Spleen (tissue), 11 donors: ENCODE measurements at regions not wholly inside any gene's neighbourhood (a gene's known extent, or its start where the extent isn't known, plus 50 kb on each side); places are given as distances from the start of the nearest gene placed in this dataset.

ENCODE experiments used
- DNase-seq: peaks from one replicate; pipeline ENCODE4 v3.0.0-alpha.2; 2020
- H3K27ac ChIP-seq, 8 donors: fragments of 200-600 bp; sonication (generic) in 7 of 8; 1 replicate in 4 of 8; 2 replicates in 4 of 8; pipeline versions ENCODE4 v1.5.0 to v1.8.0; 2016 to 2021; ENCODE audit warnings: inconsistent platforms in 4 of 8, mild to moderate bottlenecking in 4 of 8, moderate library complexity in 1 of 8
- H3K27me3 ChIP-seq, 7 donors: fragments of 200-600 bp; sonication (generic) in 6 of 7; replicated peaks in 1 of 7; 1 replicate in 4 of 7; 2 replicates in 3 of 7; pipeline versions ENCODE4 v1.5.0 to v1.8.0; 2016 to 2021; ENCODE audit warnings: inconsistent platforms in 3 of 7, mild to moderate bottlenecking in 1 of 7
- H3K36me3 ChIP-seq, 6 donors: fragments of 200-600 bp; sonication (generic) in 5 of 6; 1 replicate in 4 of 6; 2 replicates in 2 of 6; pipeline versions ENCODE4 v1.5.0 to v1.8.0; 2016 to 2021; ENCODE audit warnings: inconsistent platforms in 2 of 6
- H3K4me1 ChIP-seq, 6 donors: fragments of 200-600 bp; sonication (generic) in 5 of 6; 1 replicate in 3 of 6; 2 replicates in 3 of 6; pipeline versions ENCODE4 v1.5.0 to v1.8.0; 2016 to 2021; ENCODE audit warnings: inconsistent platforms in 3 of 6
- H3K4me3 ChIP-seq, 8 donors: fragments of 200-600 bp; sonication (generic) in 7 of 8; 1 replicate in 4 of 8; 2 replicates in 4 of 8; pipeline versions ENCODE4 v1.5.0 to v1.8.0; 2016 to 2021; ENCODE audit warnings: inconsistent platforms in 4 of 8, mild to moderate bottlenecking in 4 of 8, moderate library complexity in 2 of 8
- H3K9me3 ChIP-seq, 8 donors: fragments of 200-600 bp; sonication (generic) in 7 of 8; 1 replicate in 4 of 8; 2 replicates in 4 of 8; pipeline versions ENCODE4 v1.5.0 to v1.8.0; 2016 to 2021; ENCODE audit warnings: inconsistent platforms in 4 of 8
- POLR2A ChIP-seq, 3 donors: fragments of 450-650 bp; IDR thresholded peaks; one replicate each; pipeline ENCODE4 v1.5.1; 2017; ENCODE audit warnings: antibody characterized with exemption in 3 of 3, mild to moderate bottlenecking in 1 of 3
- POLR2AphosphoS5 ChIP-seq, 3 donors: sonication (generic); formaldehyde crosslinking; IDR thresholded peaks; one replicate each; pipeline ENCODE4 v1.5.1; 2017; ENCODE audit warnings: antibody characterized with exemption in 3 of 3
- WGBS, 5 donors: extraction: QIAGEN DNeasy Blood & Tissue Kit in 3 of 5; methylation state at CpG; one replicate each; pipeline versions ENCODE4 v1.1.5 to v1.1.7; 2013 to 2018; 5-methylcytosine and 5-hydroxymethylcytosine counted together
- intact Hi-C: fragments of 100-400 bp; cut with DNase I; formaldehyde crosslinking; loops from one replicate; pipeline ENCODE4 v1.15.0; 2023; ENCODE audit warnings: low total_unique reads
- TF ChIP-seq, protein P1 (sequence below), 11 experiments: fragments of 200-600 bp in 7 of 11; fragments of 450-650 bp in 4 of 11; sonication (generic) in 4 of 11; IDR thresholded peaks in 8 of 11; conservative IDR thresholded peaks in 3 of 11; 1 replicate in 7 of 11; 2 replicates in 4 of 11; pipeline versions ENCODE4 v1.4.0 to v1.8.0; 2016 to 2021; ENCODE audit warnings: antibody characterized with exemption in 11 of 11, inconsistent platforms in 4 of 11, mild to moderate bottlenecking in 1 of 11
- donor health status: healthy with polysubstance abuse.
- donor health status: DM: no; HTN: no; CAD: no; lungs with moderate emphysema.
- donor health status: DM: no; HTN: no; CAD: no.
- donor health status: Bipolar disorder and iron deficiency.
- donor health status: healthy.
- donor health status: DM: no; HTN: no; CAD: no.
- donor health status: DM: yes; HTN: yes; CAD: no.

DNA sequence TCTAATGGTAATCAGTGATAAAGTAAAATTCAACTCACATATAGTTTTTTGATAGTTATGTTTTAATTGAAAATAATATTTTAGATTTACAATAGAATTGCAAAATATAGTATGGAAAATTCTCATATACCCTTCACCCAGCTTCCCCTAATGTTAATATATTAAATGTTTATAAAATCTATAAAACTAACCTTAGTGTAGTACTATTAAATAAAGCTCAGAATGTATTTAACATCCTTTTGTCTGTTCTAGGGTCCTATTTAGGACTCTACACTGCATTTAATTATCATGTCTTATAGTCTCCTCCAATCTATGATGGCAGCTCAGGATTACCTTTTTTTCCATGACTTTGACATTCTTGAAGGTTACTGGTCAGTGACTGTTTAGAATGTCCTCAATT lies 389.2 kb downstream of the LMX1A start:
- Histone ChIP-seq H3K27ac (no peak overlapping the region), H3K9me3 (peaks cover 0 to 3% (median 0%) of the 10 kb centered on the region in 8 donors), H3K4me3 (no peak overlapping the region), H3K27me3 (no peaks in the 10 kb centered on the region), H3K4me1 (no peaks in the 10 kb centered on the region), H3K36me3 (no peaks in the 10 kb centered on the region)
- intact Hi-C loops, result no loop called here
- no peak for TF ChIP-seq POLR2AphosphoS5 (IDR thresholded peaks at IDR 0.05)
- TF ChIP-seq, protein P1, sequence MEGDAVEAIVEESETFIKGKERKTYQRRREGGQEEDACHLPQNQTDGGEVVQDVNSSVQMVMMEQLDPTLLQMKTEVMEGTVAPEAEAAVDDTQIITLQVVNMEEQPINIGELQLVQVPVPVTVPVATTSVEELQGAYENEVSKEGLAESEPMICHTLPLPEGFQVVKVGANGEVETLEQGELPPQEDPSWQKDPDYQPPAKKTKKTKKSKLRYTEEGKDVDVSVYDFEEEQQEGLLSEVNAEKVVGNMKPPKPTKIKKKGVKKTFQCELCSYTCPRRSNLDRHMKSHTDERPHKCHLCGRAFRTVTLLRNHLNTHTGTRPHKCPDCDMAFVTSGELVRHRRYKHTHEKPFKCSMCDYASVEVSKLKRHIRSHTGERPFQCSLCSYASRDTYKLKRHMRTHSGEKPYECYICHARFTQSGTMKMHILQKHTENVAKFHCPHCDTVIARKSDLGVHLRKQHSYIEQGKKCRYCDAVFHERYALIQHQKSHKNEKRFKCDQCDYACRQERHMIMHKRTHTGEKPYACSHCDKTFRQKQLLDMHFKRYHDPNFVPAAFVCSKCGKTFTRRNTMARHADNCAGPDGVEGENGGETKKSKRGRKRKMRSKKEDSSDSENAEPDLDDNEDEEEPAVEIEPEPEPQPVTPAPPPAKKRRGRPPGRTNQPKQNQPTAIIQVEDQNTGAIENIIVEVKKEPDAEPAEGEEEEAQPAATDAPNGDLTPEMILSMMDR (IDR thresholded peaks at IDR 0.05 in 8 of 11, conservative IDR thresholded peaks at IDR 0.05 in 3 of 11), result no peak
- DNase-seq, result no peak

DNA sequence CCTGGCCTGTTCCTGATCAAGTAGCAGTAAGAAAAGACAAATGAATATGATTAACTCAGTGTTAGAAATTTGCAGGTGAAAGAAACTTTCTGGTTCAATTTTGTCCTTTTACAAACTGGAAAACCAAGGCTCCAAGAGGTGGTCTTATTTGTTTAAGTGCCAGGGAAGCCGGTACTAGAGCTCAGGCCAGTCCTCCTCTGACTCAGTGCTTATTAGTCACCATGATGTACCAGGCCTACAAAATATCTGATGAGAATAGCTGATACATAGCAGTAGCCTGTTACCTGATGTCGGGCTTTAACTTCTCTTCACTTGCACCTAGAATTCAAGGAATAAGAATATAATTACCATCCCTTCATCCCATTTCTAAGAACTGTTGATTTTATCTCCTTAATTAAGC lies 394.8 kb downstream of the LMX1A start:
- H3K4me1 ChIP-seq, result no peaks in the 10 kb centered on the region
- no peaks in the 10 kb centered on the region for H3K36me3 ChIP-seq
- no peak overlapping the region for H3K27ac ChIP-seq
- WGBS, 5 donors, result 50 to 100% (median 67%) methylated on average over 2 of the region's 2 CpGs
- intact Hi-C loops, result no loop called here
- H3K27me3 ChIP-seq, result no peaks in the 10 kb centered on the region
- DNase-seq, result no peak
- H3K4me3 ChIP-seq, result no peak overlapping the region
- H3K9me3 ChIP-seq, result no peaks in the 10 kb centered on the region
- no peak for TF ChIP-seq POLR2A (IDR thresholded peaks at IDR 0.05)

DNA sequence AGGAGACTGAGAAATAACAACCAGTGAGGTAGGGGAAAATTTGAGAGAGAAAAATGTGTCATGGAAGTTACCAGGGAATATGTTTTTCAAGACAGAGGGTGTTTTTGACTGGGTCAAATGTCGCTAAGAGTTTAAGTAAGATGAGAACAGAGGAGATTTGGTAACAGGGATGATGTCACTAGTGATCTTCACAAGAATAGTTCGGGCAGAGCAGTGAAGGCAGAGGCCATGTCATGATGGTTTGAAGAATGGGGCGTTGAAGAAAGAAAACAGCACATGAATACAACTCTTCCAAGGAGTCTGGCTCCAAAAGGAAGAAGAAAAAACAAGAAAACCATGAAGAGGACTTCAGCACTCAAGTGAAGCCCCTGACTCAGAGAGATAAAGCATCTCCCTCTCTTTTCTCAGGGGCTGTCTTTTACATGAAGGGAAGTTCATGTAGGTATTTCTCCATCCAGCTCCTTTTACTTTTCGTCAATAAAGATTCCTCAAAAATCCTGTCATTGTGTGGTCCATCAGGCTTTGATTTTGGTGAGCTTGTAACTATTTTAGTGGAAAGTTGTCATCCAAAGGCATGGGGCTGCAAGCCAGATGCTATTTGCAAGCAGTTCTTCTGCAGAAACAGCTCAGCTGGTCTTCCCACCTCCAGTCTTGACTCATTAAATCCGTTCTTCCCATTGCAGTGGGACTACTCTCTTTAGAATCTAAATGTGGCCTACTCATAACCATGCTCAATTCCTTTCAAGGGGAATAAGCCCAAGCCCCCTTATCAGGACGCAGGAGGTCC lies 397.3 kb downstream of the LMX1A start:
- H3K4me3 ChIP-seq, result no peak overlapping the region
- no peak overlapping the region for H3K27ac ChIP-seq
- H3K27me3 ChIP-seq, result no peaks in the 10 kb centered on the region
- TF ChIP-seq, protein P1 (IDR thresholded peaks at IDR 0.05 in 8 of 11, conservative IDR thresholded peaks at IDR 0.05 in 3 of 11), result no peak
- TF ChIP-seq POLR2A (IDR thresholded peaks at IDR 0.05) (no peak), POLR2AphosphoS5 (IDR thresholded peaks at IDR 0.05) (no peak)
- 78 to 89% (median 87%) methylated on average over 6 of the region's 6 CpGs for WGBS, 5 donors
- H3K9me3 ChIP-seq, result no peaks in the 10 kb centered on the region
- no peak for DNase-seq
- H3K4me1 ChIP-seq, result peaks cover 0 to under 1% (median 0%) of the 10 kb centered on the region in 6 donors
- intact Hi-C loops, result no loop called here
- no peaks in the 10 kb centered on the region for H3K36me3 ChIP-seq

DNA sequence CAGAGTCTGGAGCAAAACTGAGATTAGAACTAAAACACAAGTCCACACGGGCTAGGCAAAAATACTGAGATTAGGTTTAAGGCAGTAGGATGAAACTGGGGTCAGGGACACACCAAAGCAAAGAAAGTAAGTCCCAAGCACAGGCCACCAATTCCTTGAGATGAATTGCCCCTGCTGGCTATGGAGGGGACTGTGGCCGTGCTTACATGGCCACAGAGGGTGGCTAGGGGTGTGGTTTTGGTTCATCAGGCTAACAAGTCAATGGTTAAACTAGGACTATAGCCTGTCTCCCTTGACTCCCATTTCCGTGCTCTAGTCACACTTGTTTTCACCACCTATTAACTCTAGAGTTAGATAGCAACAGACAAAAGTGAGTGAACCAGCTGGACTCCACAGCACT lies 394.8 kb downstream of the PBX1 start:
- Histone ChIP-seq H3K9me3 (peaks cover 0 to 21% (median 9%) of the 10 kb centered on the region in 8 donors), H3K4me3 (no peak overlapping the region), H3K27me3 (no peaks in the 10 kb centered on the region), H3K27ac (peak overlapping the region in 5 of 8 donors; percentile 29 to 64 (median 59)), H3K4me1 (peaks cover 0 to 11% (median 3%) of the 10 kb centered on the region in 6 donors), H3K36me3 (no peaks in the 10 kb centered on the region)
- intact Hi-C loops, result no loop called here
- WGBS, 5 donors, result 59 to 78% (median 71%) methylated on average over 3 of the region's 3 CpGs
- TF ChIP-seq POLR2A (IDR thresholded peaks at IDR 0.05) (no peak), POLR2AphosphoS5 (IDR thresholded peaks at IDR 0.05) (no peak)
- TF ChIP-seq, protein P1 (IDR thresholded peaks at IDR 0.05 in 8 of 11, conservative IDR thresholded peaks at IDR 0.05 in 3 of 11), result no peak
- DNase-seq, result no peak
